ENCODE measurements at regions not wholly inside any gene's neighbourhood (a gene's known extent, or its start where the extent isn't known, plus 50 kb on each side); places are given as distances from the start of the nearest gene placed in this dataset.

DNA sequence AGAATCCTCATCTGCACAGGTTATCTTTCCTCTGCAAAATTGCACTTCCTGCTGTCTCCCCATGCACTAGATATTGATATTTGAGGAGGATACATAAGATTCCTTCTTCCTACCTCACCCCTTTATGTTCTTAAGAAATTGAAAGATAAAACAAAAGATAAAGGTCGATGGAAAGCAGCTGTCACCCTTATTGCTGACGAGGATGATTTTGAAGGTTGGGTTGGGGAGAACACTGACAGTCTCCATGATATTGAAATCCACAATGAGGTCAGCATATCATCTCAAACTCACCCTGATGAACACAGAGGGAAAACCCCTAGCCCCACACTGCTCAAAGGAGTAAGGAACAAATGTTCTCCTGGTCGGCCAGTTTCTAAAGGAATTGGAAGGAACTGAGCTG is 110.6 kb upstream of the FUT9 start:
- H3K27me3 ChIP-seq (ENCODE audit: insufficient read depth, low read length): no peaks in the 10 kb centered on the region
- H3K9me3 ChIP-seq (ENCODE audit: control insufficient read depth in 1 of 2, low read length in 2 of 2): no peaks in the 10 kb centered on the region
- no peak overlapping the region for H3K4me3 ChIP-seq (ENCODE audit: low read length in 2 of 2)
- Mint-ChIP-seq H3K27me3 (no peaks in the 10 kb centered on the region), H3K27ac (no peak overlapping the region), H3K36me3 (no peaks in the 10 kb centered on the region), H3K4me1 (no peaks in the 10 kb centered on the region), H3K4me3 (no peak overlapping the region), H3K9me3 (peaks cover 0 to 4% (median under 1%) of the 10 kb centered on the region in 8 donors)
- no peak for DNase-seq
- CTCF ChIA-PET (ENCODE audit: partially characterized antibody): no interaction called here
- H3K36me3 ChIP-seq (ENCODE audit: insufficient read depth, low read length): no peaks in the 10 kb centered on the region
- intact Hi-C loops (cut with micrococcal nuclease): no loop called here
- no peak overlapping the region for H3K27ac ChIP-seq (ENCODE audit: low read depth, low read length)
- no peaks in the 10 kb centered on the region for H3K4me1 ChIP-seq (ENCODE audit: insufficient read depth, low read length)
- POLR2A ChIA-PET (ENCODE audit: partially characterized antibody): no interaction called here

DNA sequence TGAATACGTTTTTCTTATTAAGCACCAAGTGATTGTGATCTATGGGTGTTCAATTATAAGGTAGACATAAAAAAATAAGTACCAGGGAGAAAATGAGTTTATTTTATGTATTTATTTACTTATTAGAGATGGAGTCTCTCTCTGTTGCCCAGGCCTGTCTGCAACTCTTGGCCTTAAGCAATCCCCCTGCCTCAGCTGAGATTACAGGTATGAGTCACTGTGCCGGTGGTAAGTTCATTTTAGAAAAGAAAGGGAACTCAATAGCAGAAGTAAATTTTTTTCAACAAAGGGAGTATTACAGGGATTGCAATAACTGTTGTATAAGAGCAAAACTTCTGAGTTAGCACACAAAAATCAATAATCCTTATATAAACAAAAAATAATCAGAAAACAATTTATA is 98.7 kb upstream of the FUT9 start:
- Histone ChIP-seq H3K36me3 (ENCODE audit: insufficient read depth, low read length) (no peaks in the 10 kb centered on the region), H3K27ac (ENCODE audit: low read depth, low read length) (no peak overlapping the region), H3K9me3 (ENCODE audit: control insufficient read depth in 1 of 2, low read length in 2 of 2) (no peaks in the 10 kb centered on the region), H3K4me1 (ENCODE audit: insufficient read depth, low read length) (no peaks in the 10 kb centered on the region), H3K27me3 (ENCODE audit: insufficient read depth, low read length) (no peaks in the 10 kb centered on the region), H3K4me3 (ENCODE audit: low read length in 2 of 2) (no peak overlapping the region)
- Mint-ChIP-seq H3K36me3 (no peaks in the 10 kb centered on the region), H3K27ac (no peak overlapping the region), H3K4me3 (no peak overlapping the region), H3K4me1 (no peaks in the 10 kb centered on the region), H3K9me3 (peaks cover 0 to 2% (median 0%) of the 10 kb centered on the region in 8 donors), H3K27me3 (peaks cover 0 to 2% of the 10 kb centered on the region in 2 donors)
- DNase-seq: no peak
- ChIA-PET POLR2A (ENCODE audit: partially characterized antibody) (no interaction called here), CTCF (ENCODE audit: partially characterized antibody) (no interaction called here)
- intact Hi-C loops (cut with micrococcal nuclease): no loop called here

DNA sequence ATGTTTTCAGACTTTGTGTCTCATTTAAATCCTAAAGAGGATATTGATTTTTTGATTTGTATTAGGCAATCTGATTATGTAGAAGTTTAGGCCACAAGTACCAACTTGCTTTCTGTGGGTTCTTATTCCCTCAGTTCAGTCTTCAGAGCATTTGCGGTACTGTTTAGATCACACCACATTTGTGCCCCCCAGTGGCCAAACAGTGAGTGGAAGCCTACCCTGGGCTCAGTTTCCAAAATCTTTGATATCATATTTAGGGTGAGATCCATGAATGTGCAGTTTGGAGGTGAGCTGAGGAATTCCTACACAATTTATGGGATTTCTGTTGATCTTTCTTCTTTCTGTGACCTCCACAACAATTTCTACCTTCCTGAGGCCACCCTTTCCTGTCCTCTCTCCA is 92.3 kb upstream of the FUT9 start:
- Histone ChIP-seq H3K27ac (ENCODE audit: low read depth, low read length) (no peak overlapping the region), H3K27me3 (ENCODE audit: insufficient read depth, low read length) (no peaks in the 10 kb centered on the region), H3K4me3 (ENCODE audit: low read length in 2 of 2) (no peak overlapping the region), H3K9me3 (ENCODE audit: control insufficient read depth in 1 of 2, low read length in 2 of 2) (no peaks in the 10 kb centered on the region), H3K36me3 (ENCODE audit: insufficient read depth, low read length) (no peaks in the 10 kb centered on the region), H3K4me1 (ENCODE audit: insufficient read depth, low read length) (no peaks in the 10 kb centered on the region)
- Mint-ChIP-seq H3K4me3 (no peak overlapping the region), H3K4me1 (no peaks in the 10 kb centered on the region), H3K36me3 (no peaks in the 10 kb centered on the region), H3K27ac (no peak overlapping the region), H3K9me3 (no peaks in the 10 kb centered on the region), H3K27me3 (no peaks in the 10 kb centered on the region)
- POLR2A ChIA-PET (ENCODE audit: partially characterized antibody): no interaction called here
- DNase-seq: no peak
- intact Hi-C loops (cut with micrococcal nuclease): no loop called here
- CTCF ChIA-PET (ENCODE audit: partially characterized antibody): interaction anchor here (1.2 kb wide), 1 partner anchor 8 kb away, joined by 3 read pairs; no protein-coding TSS in a partner anchor

DNA sequence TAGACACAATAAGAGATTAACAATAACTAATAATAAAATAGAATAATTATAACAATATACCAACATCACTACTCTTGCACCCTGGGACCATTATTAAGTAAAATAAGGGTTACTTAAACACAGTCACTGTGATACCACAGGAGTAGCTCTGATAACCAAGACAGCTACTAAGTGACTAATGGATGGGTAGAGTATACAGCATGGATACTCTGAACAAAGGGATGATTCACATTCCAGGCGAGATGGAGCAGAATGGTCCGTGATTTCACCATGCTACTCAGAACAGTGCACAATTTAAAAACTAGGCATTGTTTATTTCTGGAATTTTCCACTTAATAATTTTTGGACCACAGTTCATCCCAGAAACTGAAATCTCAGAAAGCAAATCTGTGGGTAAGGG is 80.0 kb upstream of the FUT9 start:
- Mint-ChIP-seq H3K4me3 (no peak overlapping the region), H3K27me3 (no peaks in the 10 kb centered on the region), H3K4me1 (no peaks in the 10 kb centered on the region), H3K27ac (no peak overlapping the region), H3K36me3 (no peaks in the 10 kb centered on the region), H3K9me3 (no peaks in the 10 kb centered on the region)
- POLR2A ChIA-PET (ENCODE audit: partially characterized antibody): no interaction called here
- DNase-seq: no peak
- CTCF ChIA-PET (ENCODE audit: partially characterized antibody): no interaction called here
- no peaks in the 10 kb centered on the region for H3K9me3 ChIP-seq (ENCODE audit: control insufficient read depth in 1 of 2, low read length in 2 of 2)
- intact Hi-C loops (cut with micrococcal nuclease): no loop called here
- H3K27ac ChIP-seq (ENCODE audit: low read depth, low read length): no peak overlapping the region
- no peaks in the 10 kb centered on the region for H3K4me1 ChIP-seq (ENCODE audit: insufficient read depth, low read length)
- H3K4me3 ChIP-seq (ENCODE audit: low read length in 2 of 2): no peak overlapping the region
- H3K36me3 ChIP-seq (ENCODE audit: insufficient read depth, low read length): no peaks in the 10 kb centered on the region
- H3K27me3 ChIP-seq (ENCODE audit: insufficient read depth, low read length): no peaks in the 10 kb centered on the region

DNA sequence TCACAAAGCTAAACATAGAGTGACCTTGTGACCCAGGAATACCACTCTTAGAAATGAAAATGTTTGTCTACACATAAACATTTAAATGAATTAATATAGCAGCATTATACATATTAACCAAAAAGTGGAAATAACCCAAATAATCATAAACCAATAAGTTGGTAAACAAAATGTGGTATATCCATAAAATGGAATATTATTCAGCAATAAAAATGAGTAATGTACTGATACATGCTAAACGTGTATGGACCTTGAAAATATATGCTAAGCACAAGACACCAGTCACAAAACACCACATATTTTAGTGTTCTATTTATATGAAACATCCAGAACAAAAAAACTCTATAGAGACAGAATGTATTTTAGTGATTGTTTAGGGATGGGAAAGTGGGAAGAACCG is 68.9 kb upstream of the FUT9 start:
- no peak overlapping the region for H3K4me3 ChIP-seq (ENCODE audit: low read length in 2 of 2)
- no peaks in the 10 kb centered on the region for H3K36me3 Mint-ChIP-seq
- CTCF ChIA-PET (ENCODE audit: partially characterized antibody): no interaction called here
- intact Hi-C loops (cut with micrococcal nuclease): no loop called here
- no peaks in the 10 kb centered on the region for H3K27me3 Mint-ChIP-seq
- no peaks in the 10 kb centered on the region for H3K27me3 ChIP-seq (ENCODE audit: insufficient read depth, low read length)
- H3K4me3 Mint-ChIP-seq: no peak overlapping the region
- H3K27ac ChIP-seq (ENCODE audit: low read depth, low read length): no peak overlapping the region
- POLR2A ChIA-PET (ENCODE audit: partially characterized antibody): no interaction called here
- H3K4me1 Mint-ChIP-seq: no peaks in the 10 kb centered on the region
- H3K9me3 ChIP-seq (ENCODE audit: control insufficient read depth in 1 of 2, low read length in 2 of 2): no peaks in the 10 kb centered on the region
- no peaks in the 10 kb centered on the region for H3K36me3 ChIP-seq (ENCODE audit: insufficient read depth, low read length)
- no peaks in the 10 kb centered on the region for H3K4me1 ChIP-seq (ENCODE audit: insufficient read depth, low read length)
- DNase-seq: no peak
- H3K9me3 Mint-ChIP-seq: peaks cover 0 to 3% (median 1%) of the 10 kb centered on the region in 8 donors
- no peak overlapping the region for H3K27ac Mint-ChIP-seq

DNA sequence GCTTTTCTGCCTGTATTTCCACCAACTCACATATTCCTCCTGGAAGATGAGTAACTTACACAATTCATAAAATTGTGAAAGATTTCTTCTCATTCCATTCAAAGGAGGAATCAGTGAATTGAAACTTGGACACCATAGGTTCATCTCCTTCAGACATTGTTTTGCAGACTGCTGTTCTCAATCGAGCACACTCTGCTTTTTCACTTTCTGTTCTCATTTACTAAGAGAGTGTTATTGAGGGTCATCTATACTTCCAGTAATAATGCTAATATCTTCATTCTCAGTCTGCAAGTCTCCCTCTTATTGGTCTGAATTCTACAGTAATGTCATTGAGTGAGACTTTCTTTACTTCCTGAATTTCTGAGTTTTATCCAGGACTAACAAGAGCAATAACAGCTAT is 67.5 kb upstream of the FUT9 start:
- Histone ChIP-seq H3K4me1 (ENCODE audit: insufficient read depth, low read length) (no peaks in the 10 kb centered on the region), H3K9me3 (ENCODE audit: control insufficient read depth in 1 of 2, low read length in 2 of 2) (no peaks in the 10 kb centered on the region), H3K36me3 (ENCODE audit: insufficient read depth, low read length) (no peaks in the 10 kb centered on the region), H3K4me3 (ENCODE audit: low read length in 2 of 2) (no peak overlapping the region), H3K27ac (ENCODE audit: low read depth, low read length) (no peak overlapping the region), H3K27me3 (ENCODE audit: insufficient read depth, low read length) (no peaks in the 10 kb centered on the region)
- peaks cover 0 to 3% (median 1%) of the 10 kb centered on the region in 8 donors for H3K9me3 Mint-ChIP-seq
- ChIA-PET POLR2A (ENCODE audit: partially characterized antibody) (no interaction called here), CTCF (ENCODE audit: partially characterized antibody) (no interaction called here)
- no peaks in the 10 kb centered on the region for H3K36me3 Mint-ChIP-seq
- DNase-seq: no peak
- no peaks in the 10 kb centered on the region for H3K4me1 Mint-ChIP-seq
- no peaks in the 10 kb centered on the region for H3K27me3 Mint-ChIP-seq
- no peak overlapping the region for H3K27ac Mint-ChIP-seq
- intact Hi-C loops (cut with micrococcal nuclease): no loop called here
- H3K4me3 Mint-ChIP-seq: no peak overlapping the region

DNA sequence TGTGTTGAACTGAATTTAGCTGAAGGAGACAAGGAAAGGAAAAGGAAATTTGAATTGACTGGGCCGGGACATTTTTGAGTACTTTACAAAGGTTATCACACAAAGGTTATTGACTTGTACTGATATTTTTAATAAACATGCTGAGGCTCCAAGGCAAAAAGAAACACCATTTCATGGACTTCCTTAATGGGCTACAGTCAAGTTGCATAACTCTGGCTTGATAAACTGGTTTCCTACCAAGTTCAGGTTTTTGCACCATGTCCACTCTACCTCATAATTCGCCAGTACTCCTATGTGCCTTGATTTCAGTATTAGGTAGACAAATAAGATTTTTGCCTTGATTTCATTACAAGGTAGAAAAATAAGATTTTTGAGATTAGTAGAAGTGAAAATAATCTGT is 65.8 kb upstream of the FUT9 start:
- H3K4me1 Mint-ChIP-seq: no peaks in the 10 kb centered on the region
- Histone ChIP-seq H3K4me3 (ENCODE audit: low read length in 2 of 2) (no peak overlapping the region), H3K27me3 (ENCODE audit: insufficient read depth, low read length) (no peaks in the 10 kb centered on the region), H3K9me3 (ENCODE audit: control insufficient read depth in 1 of 2, low read length in 2 of 2) (no peaks in the 10 kb centered on the region), H3K27ac (ENCODE audit: low read depth, low read length) (no peak overlapping the region), H3K36me3 (ENCODE audit: insufficient read depth, low read length) (no peaks in the 10 kb centered on the region), H3K4me1 (ENCODE audit: insufficient read depth, low read length) (no peaks in the 10 kb centered on the region)
- DNase-seq: no peak
- intact Hi-C loops (cut with micrococcal nuclease): no loop called here
- H3K27me3 Mint-ChIP-seq: no peaks in the 10 kb centered on the region
- ChIA-PET POLR2A (ENCODE audit: partially characterized antibody) (no interaction called here), CTCF (ENCODE audit: partially characterized antibody) (no interaction called here)
- H3K9me3 Mint-ChIP-seq: peaks cover 0 to 3% (median 1%) of the 10 kb centered on the region in 8 donors
- H3K36me3 Mint-ChIP-seq: no peaks in the 10 kb centered on the region
- no peak overlapping the region for H3K4me3 Mint-ChIP-seq
- H3K27ac Mint-ChIP-seq: no peak overlapping the region

DNA sequence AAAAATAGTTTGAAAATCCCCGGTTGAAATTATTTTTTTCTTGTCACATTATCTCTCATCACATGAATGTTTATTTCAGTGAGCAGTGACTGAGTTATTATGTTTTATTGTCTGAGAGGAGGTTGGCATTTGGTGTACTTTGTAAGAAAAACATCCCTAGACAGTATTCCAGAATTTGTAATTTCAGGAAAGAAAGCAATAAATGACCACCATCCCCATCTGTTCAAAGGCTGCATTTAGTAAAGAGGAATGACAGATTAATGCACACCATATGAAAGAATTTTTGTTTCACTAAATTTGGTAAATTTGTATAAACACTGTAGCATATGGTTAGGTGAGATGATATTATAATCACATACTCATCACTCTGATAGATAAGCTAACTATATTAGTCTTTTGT is 57.1 kb upstream of the FUT9 start:
- intact Hi-C loops (cut with micrococcal nuclease): loop anchor here (5.0 kb wide), 1 partner anchor 1689 kb away; no protein-coding TSS in a partner anchor
- POLR2A ChIA-PET (ENCODE audit: partially characterized antibody): no interaction called here

More for the DNA sequence above, 57.1 kb upstream of the FUT9 start:
- no peaks in the 10 kb centered on the region for H3K27me3 ChIP-seq (ENCODE audit: insufficient read depth, low read length)
- Mint-ChIP-seq H3K9me3 (peaks cover 0 to 2% (median 0%) of the 10 kb centered on the region in 8 donors), H3K27me3 (no peaks in the 10 kb centered on the region), H3K4me1 (no peaks in the 10 kb centered on the region), H3K36me3 (no peaks in the 10 kb centered on the region), H3K4me3 (no peak overlapping the region), H3K27ac (no peak overlapping the region)
- no peaks in the 10 kb centered on the region for H3K9me3 ChIP-seq (ENCODE audit: control insufficient read depth in 1 of 2, low read length in 2 of 2)
- no peaks in the 10 kb centered on the region for H3K4me1 ChIP-seq (ENCODE audit: insufficient read depth, low read length)
- no peaks in the 10 kb centered on the region for H3K36me3 ChIP-seq (ENCODE audit: insufficient read depth, low read length)
- H3K4me3 ChIP-seq (ENCODE audit: low read length in 2 of 2): no peak overlapping the region
- CTCF ChIA-PET (ENCODE audit: partially characterized antibody): no interaction called here
- DNase-seq: no peak
- no peak overlapping the region for H3K27ac ChIP-seq (ENCODE audit: low read depth, low read length)
